WERI-Rb-1 (cell line): ENCODE measurements at regions not wholly inside any gene's neighbourhood (a gene's known extent, or its start where the extent isn't known, plus 50 kb on each side); places are given as distances from the start of the nearest gene placed in this dataset.

ENCODE experiments used
- DNase-seq: peaks from one replicate; pipeline ENCODE4 v3.0.0-alpha.2; 2020
- H3K27ac ChIP-seq: fragments of 250-450 bp; sonication (Bioruptor Pico); 2 replicates; pipeline ENCODE4 v1.5.1; 2020; ENCODE audit warnings: mild to moderate bottlenecking, moderate library complexity
- H3K27me3 ChIP-seq: fragments of 250-450 bp; sonication (Bioruptor Pico); 2 replicates; pipeline ENCODE4 v1.5.1; 2021; ENCODE audit warnings: mild to moderate bottlenecking, low read depth, moderate library complexity; ENCODE audit not compliant: insufficient read depth, severe bottlenecking
- H3K36me3 ChIP-seq: fragments of 250-450 bp; sonication (Bioruptor Pico); 2 replicates; pipeline ENCODE4 v1.5.1; 2020; ENCODE audit warnings: mild to moderate bottlenecking, moderate library complexity
- H3K4me3 ChIP-seq: 2 replicates; pipeline ENCODE4 v1.5.1; 2011; ENCODE audit warnings: low read depth, mild to moderate bottlenecking, control low read depth, low read length
- H3K9me3 ChIP-seq: fragments of 250-450 bp; sonication (Bioruptor Pico); 2 replicates; pipeline ENCODE4 v1.5.1; 2021; ENCODE audit warnings: mild to moderate bottlenecking, moderate library complexity; ENCODE audit not compliant: severe bottlenecking
- CTCF ChIP-seq: IDR thresholded peaks from 2 replicates; pipeline ENCODE4 v1.5.1; 2011; ENCODE audit warnings: low read depth, mild to moderate bottlenecking, control low read depth, inconsistent platforms, low read length

GRCh38 chr4:152099981-152100378, 339.2 kb upstream of the GATB start:
- H3K27ac ChIP-seq = no peak overlapping the region
- no peak for TF ChIP-seq CTCF
- no peaks in the 10 kb centered on the region for H3K36me3 ChIP-seq
- no peaks in the 10 kb centered on the region for H3K9me3 ChIP-seq
- peaks cover 86% of the 10 kb centered on the region for H3K27me3 ChIP-seq
- no peak overlapping the region for H3K4me3 ChIP-seq
- no peak for DNase-seq

DNA sequence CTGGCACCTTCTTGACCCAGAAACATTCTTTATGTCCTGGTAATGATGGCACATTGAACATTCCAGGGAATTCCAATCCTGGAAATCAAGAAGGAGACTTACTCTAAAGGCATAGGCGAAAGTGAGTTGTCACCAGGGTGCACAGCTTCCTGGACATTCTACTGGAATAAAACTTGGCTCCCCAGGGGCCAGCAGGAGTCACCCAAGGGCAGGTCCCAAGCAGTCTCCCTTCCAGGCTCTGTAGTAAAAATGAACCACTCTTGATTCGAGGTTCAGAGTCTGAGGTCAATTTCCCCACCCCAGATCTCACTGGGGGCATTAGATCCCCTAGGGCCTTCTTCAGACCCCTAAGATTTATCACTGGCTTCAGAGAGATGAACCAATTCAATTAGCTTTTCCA, 338.7 kb upstream of the GATB start:
- no peaks in the 10 kb centered on the region for H3K9me3 ChIP-seq
- TF ChIP-seq CTCF = peak; percentile 42
- H3K4me3 ChIP-seq = no peak overlapping the region
- no peaks in the 10 kb centered on the region for H3K36me3 ChIP-seq
- H3K27ac ChIP-seq = no peak overlapping the region
- peaks cover 83% of the 10 kb centered on the region for H3K27me3 ChIP-seq
- DNase-seq = no peak

- H3K27ac ChIP-seq = no peak overlapping the region
These were observed 338.2 kb upstream of the GATB start for GRCh38 chr4:152099061-152099425.

DNA sequence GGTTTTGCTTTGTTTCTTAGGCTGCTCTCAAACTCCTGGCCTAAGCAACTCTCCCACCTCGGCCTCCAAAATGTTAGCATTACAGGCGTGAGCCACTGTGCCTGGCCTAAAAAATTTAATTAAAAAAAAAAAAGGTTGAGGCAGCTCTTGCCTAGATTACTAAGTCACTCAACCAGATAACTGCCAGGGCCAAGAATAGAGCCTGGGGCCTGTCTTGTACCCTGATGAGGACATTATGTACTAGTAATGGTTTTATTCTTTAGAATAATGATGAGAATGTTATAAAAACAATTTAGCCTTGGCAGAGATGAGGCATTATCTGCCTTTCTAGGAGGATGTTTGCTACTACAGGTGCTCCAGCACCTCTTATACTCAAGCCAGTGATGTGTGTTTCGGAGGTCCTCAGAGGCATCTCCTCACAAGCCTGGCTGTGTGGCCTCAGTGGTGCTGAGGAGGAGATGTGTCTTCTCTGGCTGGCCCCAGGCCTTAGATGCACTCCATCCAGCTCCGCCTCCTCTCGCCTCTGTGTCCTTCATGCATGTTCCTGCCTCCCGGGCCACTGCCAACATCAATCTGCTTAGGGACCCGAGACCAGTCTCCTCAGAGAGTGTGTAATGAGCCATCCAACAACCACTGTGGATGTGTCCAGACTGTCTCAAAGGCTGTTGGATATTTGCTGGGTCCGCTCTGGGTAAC, 337.7 kb upstream of the GATB start:
- no peaks in the 10 kb centered on the region for H3K36me3 ChIP-seq
- DNase-seq = no peak
- H3K27me3 ChIP-seq = peaks cover 84% of the 10 kb centered on the region
- no peaks in the 10 kb centered on the region for H3K9me3 ChIP-seq
- no peak for TF ChIP-seq CTCF
- no peak overlapping the region for H3K27ac ChIP-seq
- H3K4me3 ChIP-seq = no peak overlapping the region

More at GRCh38 chr4:152099061-152099425, 338.2 kb upstream of the GATB start:
- no peak for DNase-seq
- H3K4me3 ChIP-seq = no peak overlapping the region
- H3K9me3 ChIP-seq = no peaks in the 10 kb centered on the region
- TF ChIP-seq CTCF = no peak
- peaks cover 84% of the 10 kb centered on the region for H3K27me3 ChIP-seq
- H3K36me3 ChIP-seq = no peaks in the 10 kb centered on the region

DNA sequence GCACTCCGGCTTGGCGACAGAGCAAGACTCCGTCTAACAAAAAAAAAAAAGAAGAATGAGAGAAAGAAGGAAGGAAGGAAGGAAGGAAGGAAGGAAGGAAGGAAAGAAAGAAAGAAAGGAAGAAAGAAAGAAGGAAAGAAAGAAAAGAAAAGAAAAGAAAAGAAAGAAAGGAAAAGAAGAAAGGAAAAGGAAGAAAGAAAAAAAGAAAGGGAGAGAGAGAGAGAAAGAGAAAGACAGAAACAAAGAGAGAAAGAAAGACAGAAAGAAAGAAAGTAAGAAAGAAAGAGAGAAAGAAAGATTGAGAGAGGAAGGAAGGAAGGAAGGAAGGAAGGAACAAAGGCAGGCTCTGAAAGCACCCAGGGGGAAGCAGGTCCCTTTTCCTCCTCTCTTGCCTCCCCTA, 336.6 kb upstream of the GATB start:
- DNase-seq = no peak
- Histone ChIP-seq H3K27ac (no peak overlapping the region), H3K36me3 (no peaks in the 10 kb centered on the region), H3K27me3 (peaks cover 83% of the 10 kb centered on the region), H3K9me3 (no peaks in the 10 kb centered on the region), H3K4me3 (no peak overlapping the region)
- TF ChIP-seq CTCF = no peak

DNA sequence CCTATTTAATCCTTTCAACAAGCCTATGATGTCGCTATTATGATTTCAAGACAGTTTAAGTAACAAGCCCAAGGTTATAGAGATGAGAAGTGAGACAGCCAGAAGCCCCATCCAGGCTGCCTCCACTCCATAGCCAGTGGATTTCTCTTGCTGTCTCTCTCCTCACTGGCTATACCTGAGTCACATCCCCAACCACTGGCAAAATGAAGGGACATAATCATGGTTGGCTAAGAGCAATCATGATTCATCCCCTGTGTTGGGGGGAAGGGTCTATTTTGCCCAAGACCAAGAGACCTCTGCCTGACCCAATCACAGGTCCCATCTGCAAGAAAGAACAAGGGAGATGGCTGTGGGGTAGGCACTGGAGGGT, 334.9 kb upstream of the GATB start:
- peaks cover 85% of the 10 kb centered on the region for H3K27me3 ChIP-seq
- no peak for TF ChIP-seq CTCF
- DNase-seq = no peak
- no peak overlapping the region for H3K4me3 ChIP-seq
- H3K9me3 ChIP-seq = no peaks in the 10 kb centered on the region
- no peak overlapping the region for H3K27ac ChIP-seq
- no peaks in the 10 kb centered on the region for H3K36me3 ChIP-seq
